ENCODE measurements at regions not wholly inside any gene's neighbourhood (a gene's known extent, or its start where the extent isn't known, plus 50 kb on each side); places are given as distances from the start of the nearest gene placed in this dataset.

DNA sequence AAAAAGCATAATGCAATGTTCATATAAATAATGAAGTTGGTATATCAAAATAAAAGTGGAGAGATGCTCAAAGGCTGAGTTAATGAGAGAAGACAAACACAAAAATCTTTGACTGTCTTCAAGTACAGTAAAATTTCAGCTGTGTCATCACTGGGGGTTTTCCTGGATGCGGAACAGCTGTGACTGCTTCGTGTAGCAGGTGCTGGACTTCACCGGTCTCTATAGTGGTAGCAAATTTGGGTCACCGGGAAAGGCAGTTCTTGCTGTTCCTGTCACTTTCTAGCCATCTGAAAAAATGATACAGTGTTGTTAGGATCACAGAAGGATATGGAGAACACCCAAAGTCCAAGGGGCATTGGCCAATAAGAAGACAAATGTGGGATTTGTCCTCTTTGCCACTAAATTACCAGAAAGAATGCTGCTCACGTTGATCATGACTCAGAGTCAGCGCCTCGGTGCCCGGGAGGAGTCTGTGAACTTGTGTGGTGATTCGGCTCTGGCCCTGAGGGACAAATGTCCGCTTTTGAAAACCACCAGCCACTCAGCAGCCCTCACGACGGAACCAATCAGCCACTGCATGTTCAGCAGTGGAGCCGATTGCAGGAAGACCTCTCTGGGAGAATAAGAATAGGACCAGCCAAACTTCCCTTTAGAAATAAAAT, 230.1 kb upstream of the FAT1 start:
- Histone ChIP-seq H2BK5ac (ENCODE audit: low read depth, low read length) (no peak overlapping the region), H2BK12ac (ENCODE audit: low read depth, low read length) (no peak overlapping the region), H4K8ac (ENCODE audit: extremely low read depth, insufficient read depth, low read length) (no peak overlapping the region), H3K4me2 (ENCODE audit: insufficient read depth in 1 of 2, low read depth in 2 of 2, low read length in 2 of 2) (no peak overlapping the region), H2BK15ac (ENCODE audit: low read length) (no peak overlapping the region), H3K36me3 (ENCODE audit: control insufficient read depth in 2 of 4, insufficient read depth in 4 of 4, low read length in 3 of 4) (no peaks in the 10 kb centered on the region), H3K4me1 (replicated peaks in 1 of 4; ENCODE audit: control insufficient read depth in 3 of 4, insufficient read depth in 4 of 4, low read length in 3 of 4) (no peaks in the 10 kb centered on the region; a peak in 1 of 7 replicates), H3K9me3 (ENCODE audit: insufficient read depth in 2 of 2, low read depth in 1 of 2, low read length in 1 of 2) (no peaks in the 10 kb centered on the region), H3K27ac (ENCODE audit: low read depth, low read length) (no peak overlapping the region), H3K23ac (ENCODE audit: insufficient read length) (no peak overlapping the region), H2AK5ac (ENCODE audit: low read depth, low read length) (no peak overlapping the region), H3K4me3 (ENCODE audit: extremely low read depth in 1 of 4, insufficient read depth in 2 of 4, low read depth in 3 of 4, low read length in 4 of 4) (no peak overlapping the region), H4K20me1 (replicated peaks in 1 of 2; ENCODE audit: control insufficient read depth in 1 of 2, insufficient read depth in 2 of 2, low read length in 2 of 2) (no peaks in the 10 kb centered on the region), H3K27me3 (replicated peaks in 1 of 4; ENCODE audit: control insufficient read depth in 3 of 4, extremely low read depth in 1 of 4, insufficient read depth in 3 of 4, low read length in 3 of 4) (no peaks in the 10 kb centered on the region), H3K79me2 (ENCODE audit: control insufficient read depth in 1 of 2, insufficient read depth in 2 of 2, low read length in 2 of 2) (no peaks in the 10 kb centered on the region), H4K91ac (replicated peaks; ENCODE audit: insufficient read length, low read length) (no peak overlapping the region), H3K9ac (replicated peaks in 1 of 4; ENCODE audit: extremely low read depth in 1 of 4, low read depth in 3 of 4, low read length in 3 of 4) (no peak overlapping the region), H3K23me2 (ENCODE audit: low read depth, low read length) (no peaks in the 10 kb centered on the region), H4K5ac (ENCODE audit: insufficient read length, low read depth, low read length) (no peak overlapping the region), H3K18ac (ENCODE audit: extremely low read depth, low read length) (no peak overlapping the region), H2BK120ac (replicated peaks; ENCODE audit: low read depth, low read length) (no peak overlapping the region), H3K56ac (replicated peaks; ENCODE audit: insufficient read length, low read depth, low read length) (no peak overlapping the region), H2BK20ac (ENCODE audit: low read length) (no peak overlapping the region), H3K79me1 (ENCODE audit: low read depth, low read length) (no peaks in the 10 kb centered on the region), H2AFZ (ENCODE audit: low read length) (no peak overlapping the region), H3K4ac (replicated peaks; ENCODE audit: insufficient read length, low read depth, low read length) (no peak overlapping the region), H3K14ac (ENCODE audit: insufficient read length) (no peak overlapping the region)
- no peak for TF ChIP-seq SIRT6 (IDR thresholded peaks at IDR 0.05; ENCODE audit: low read length)
- TF ChIP-seq, protein P1, sequence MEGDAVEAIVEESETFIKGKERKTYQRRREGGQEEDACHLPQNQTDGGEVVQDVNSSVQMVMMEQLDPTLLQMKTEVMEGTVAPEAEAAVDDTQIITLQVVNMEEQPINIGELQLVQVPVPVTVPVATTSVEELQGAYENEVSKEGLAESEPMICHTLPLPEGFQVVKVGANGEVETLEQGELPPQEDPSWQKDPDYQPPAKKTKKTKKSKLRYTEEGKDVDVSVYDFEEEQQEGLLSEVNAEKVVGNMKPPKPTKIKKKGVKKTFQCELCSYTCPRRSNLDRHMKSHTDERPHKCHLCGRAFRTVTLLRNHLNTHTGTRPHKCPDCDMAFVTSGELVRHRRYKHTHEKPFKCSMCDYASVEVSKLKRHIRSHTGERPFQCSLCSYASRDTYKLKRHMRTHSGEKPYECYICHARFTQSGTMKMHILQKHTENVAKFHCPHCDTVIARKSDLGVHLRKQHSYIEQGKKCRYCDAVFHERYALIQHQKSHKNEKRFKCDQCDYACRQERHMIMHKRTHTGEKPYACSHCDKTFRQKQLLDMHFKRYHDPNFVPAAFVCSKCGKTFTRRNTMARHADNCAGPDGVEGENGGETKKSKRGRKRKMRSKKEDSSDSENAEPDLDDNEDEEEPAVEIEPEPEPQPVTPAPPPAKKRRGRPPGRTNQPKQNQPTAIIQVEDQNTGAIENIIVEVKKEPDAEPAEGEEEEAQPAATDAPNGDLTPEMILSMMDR (IDR thresholded peaks at IDR 0.05; ENCODE audit: control extremely low read depth in 1 of 3, insufficient read depth in 1 of 3, low read depth in 1 of 3, low read length in 3 of 3), result no peak
- TF ChIP-seq SAP30 (IDR thresholded peaks at IDR 0.05; ENCODE audit: insufficient read depth, insufficient replicate concordance, low read length), result no peak
- TF ChIP-seq CREB1 (IDR thresholded peaks at IDR 0.05), result no peak
- no peak for TF ChIP-seq CHD1 (IDR thresholded peaks at IDR 0.05; ENCODE audit: low read depth, low read length)
- TF ChIP-seq, protein P2, sequence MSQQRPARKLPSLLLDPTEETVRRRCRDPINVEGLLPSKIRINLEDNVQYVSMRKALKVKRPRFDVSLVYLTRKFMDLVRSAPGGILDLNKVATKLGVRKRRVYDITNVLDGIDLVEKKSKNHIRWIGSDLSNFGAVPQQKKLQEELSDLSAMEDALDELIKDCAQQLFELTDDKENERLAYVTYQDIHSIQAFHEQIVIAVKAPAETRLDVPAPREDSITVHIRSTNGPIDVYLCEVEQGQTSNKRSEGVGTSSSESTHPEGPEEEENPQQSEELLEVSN (IDR thresholded peaks at IDR 0.05), result no peak
- TF ChIP-seq RBBP5 (IDR thresholded peaks at IDR 0.05; ENCODE audit: borderline replicate concordance, low read depth, low read length), result no peak
- TF ChIP-seq, protein P3, sequence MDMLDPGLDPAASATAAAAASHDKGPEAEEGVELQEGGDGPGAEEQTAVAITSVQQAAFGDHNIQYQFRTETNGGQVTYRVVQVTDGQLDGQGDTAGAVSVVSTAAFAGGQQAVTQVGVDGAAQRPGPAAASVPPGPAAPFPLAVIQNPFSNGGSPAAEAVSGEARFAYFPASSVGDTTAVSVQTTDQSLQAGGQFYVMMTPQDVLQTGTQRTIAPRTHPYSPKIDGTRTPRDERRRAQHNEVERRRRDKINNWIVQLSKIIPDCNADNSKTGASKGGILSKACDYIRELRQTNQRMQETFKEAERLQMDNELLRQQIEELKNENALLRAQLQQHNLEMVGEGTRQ (IDR thresholded peaks at IDR 0.05; ENCODE audit: low read length), result no peak
- TF ChIP-seq RXRA (IDR thresholded peaks at IDR 0.05; ENCODE audit: insufficient read depth, low read depth, low read length), result no peak
- ChIA-PET CTCF (ENCODE audit: partially characterized antibody) (interaction anchor here (0.7 kb wide), 1 partner anchor 457 kb away, joined by 3 read pairs; no protein-coding TSS in a partner anchor), POLR2A (ENCODE audit: partially characterized antibody) (no interaction called here)
- no peak for DNase-seq (ENCODE audit: low read depth in 1 of 2, low spot score in 2 of 2)
- WGBS, 2 experiments (ENCODE audit: extremely low coverage in 1 of 2, insufficient coverage in 1 of 2, insufficient read length in 1 of 2, insufficient replicate concordance in 2 of 2, low coverage in 1 of 2, low lambda C conversion rate in 2 of 2, missing lambda C conversion rate in 1 of 2), result 95% methylated on average over 13 of the region's 13 CpGs; no CpG with 5 or more reads in 1 of the 2 experiments
- no peak for FAIRE-seq

Measured in H1 (cell line).